HEK293 (cell line): ENCODE measurements at regions not wholly inside any gene's neighbourhood (a gene's known extent, or its start where the extent isn't known, plus 50 kb on each side); places are given as distances from the start of the nearest gene placed in this dataset.

Source experiments
- CTCF ChIA-PET: fragments of 350-600 bp; formaldehyde crosslinking; extraction: SDS; loops from one replicate; lab custom pipeline; 2021; ENCODE audit warnings: antibody characterized with exemption; lab: Yijun Ruan, JAX
- POLR2A ChIA-PET: fragments of 300-600 bp; formaldehyde crosslinking; extraction: SDS; loops from one replicate; lab custom pipeline; 2020; ENCODE audit warnings: antibody characterized with exemption, inconsistent platforms; lab: Yijun Ruan, JAX
- H3K27ac ChIP-seq: fragments of 200-500 bp; sonication (Bioruptor generic); 2 replicates; pipeline ENCODE4 v1.5.1; 2014; ENCODE audit warnings: low read depth, low read length, control low read depth, inconsistent platforms; ENCODE audit errors: extremely low read depth
- H3K36me3 ChIP-seq, 2 experiments: fragments of 200-500 bp in 1 of 2; sonication (Bioruptor generic) in 1 of 2; 1 replicate in 1 of 2; 2 replicates in 1 of 2; pipeline ENCODE4 v1.5.1; 2014 to 2017; ENCODE audit warnings: inconsistent platforms in 2 of 2, low read length in 2 of 2; ENCODE audit not compliant: control insufficient read depth in 2 of 2, insufficient read depth in 1 of 2
- H3K4me1 ChIP-seq: fragments of 200-500 bp; sonication (Bioruptor generic); 2 replicates; pipeline ENCODE4 v1.5.1; 2014; ENCODE audit warnings: mild to moderate bottlenecking, low read length, inconsistent platforms; ENCODE audit not compliant: control insufficient read depth, insufficient read depth
- H3K4me3 ChIP-seq: 2 replicates; pipeline ENCODE4 v1.5.1; 2011; ENCODE audit warnings: low read depth, mild to moderate bottlenecking, control low read depth, low read length, moderate library complexity
- H3K9me3 ChIP-seq: fragments of 200-500 bp; sonication (Bioruptor generic); 2 replicates; pipeline ENCODE4 v1.5.1; 2014; ENCODE audit warnings: low read depth, low read length, inconsistent platforms; ENCODE audit not compliant: control insufficient read depth, insufficient read depth
- IKZF3 ChIP-seq: fragments of 450-650 bp; IDR thresholded peaks from 2 replicates; pipeline ENCODE4 v1.5.0; 2018; ENCODE audit warnings: missing biosample characterization, mild to moderate bottlenecking, missing genetic modification characterization, moderate library complexity
- KLF1 ChIP-seq: fragments of 450-650 bp; formaldehyde crosslinking; IDR thresholded peaks from 2 replicates; pipeline ENCODE4 v1.5.1; 2016; ENCODE audit warnings: missing biosample characterization, missing genetic modification characterization
- ZBTB21 ChIP-seq: fragments of 450-650 bp; formaldehyde crosslinking; IDR thresholded peaks from 2 replicates; pipeline ENCODE4 v1.5.1; 2017; ENCODE audit warnings: missing biosample characterization, missing genetic modification characterization
- ZIC2 ChIP-seq: fragments of 450-650 bp; formaldehyde crosslinking; IDR thresholded peaks from 2 replicates; pipeline ENCODE4 v1.5.1; 2016; ENCODE audit warnings: missing biosample characterization, missing genetic modification characterization
- ZNF155 ChIP-seq: fragments of 450-650 bp; formaldehyde crosslinking; IDR thresholded peaks from 2 replicates; pipeline ENCODE4 v1.5.1; 2016; ENCODE audit warnings: missing biosample characterization, missing genetic modification characterization
- ZNF16 ChIP-seq: fragments of 450-650 bp; formaldehyde crosslinking; IDR thresholded peaks from 2 replicates; pipeline ENCODE4 v1.5.1; 2016; ENCODE audit warnings: low read depth, missing biosample characterization, missing genetic modification characterization
- ZNF175 ChIP-seq: fragments of 450-650 bp; formaldehyde crosslinking; IDR thresholded peaks from 2 replicates; pipeline ENCODE4 v1.5.1; 2016; ENCODE audit warnings: missing biosample characterization, missing genetic modification characterization
- ZNF24 ChIP-seq: fragments of 450-650 bp; formaldehyde crosslinking; IDR thresholded peaks from 2 replicates; pipeline ENCODE4 v1.5.1; 2016; ENCODE audit warnings: missing biosample characterization, missing genetic modification characterization
- ZNF596 ChIP-seq: fragments of 450-650 bp; IDR thresholded peaks from 2 replicates; pipeline ENCODE4 v1.5.0; 2018; ENCODE audit warnings: missing biosample characterization, mild to moderate bottlenecking, missing genetic modification characterization, moderate library complexity
- ZNF624 ChIP-seq: fragments of 450-650 bp; formaldehyde crosslinking; IDR thresholded peaks from 2 replicates; pipeline ENCODE4 v1.5.1; 2017; ENCODE audit warnings: missing biosample characterization, missing genetic modification characterization
- ZNF626 ChIP-seq: fragments of 450-650 bp; sonication (Bioruptor Pico); formaldehyde crosslinking; IDR thresholded peaks from 2 replicates; pipeline ENCODE4 v1.5.1; 2018; ENCODE audit warnings: missing biosample characterization, missing genetic modification characterization, inconsistent platforms
- ZNF629 ChIP-seq: fragments of 450-650 bp; formaldehyde crosslinking; IDR thresholded peaks from 2 replicates; pipeline ENCODE4 v1.5.1; 2017; ENCODE audit warnings: missing biosample characterization, missing genetic modification characterization
- ZNF660 ChIP-seq: fragments of 450-650 bp; IDR thresholded peaks from 2 replicates; pipeline ENCODE4 v1.5.1; 2018; ENCODE audit warnings: missing biosample characterization, mild to moderate bottlenecking, missing genetic modification characterization
- ZNF792 ChIP-seq: fragments of 450-650 bp; formaldehyde crosslinking; IDR thresholded peaks from 2 replicates; pipeline ENCODE4 v1.5.1; 2016; ENCODE audit warnings: missing biosample characterization, missing genetic modification characterization
- ZSCAN23 ChIP-seq: fragments of 450-650 bp; formaldehyde crosslinking; IDR thresholded peaks from 2 replicates; pipeline ENCODE4 v1.5.1; 2016; ENCODE audit warnings: missing biosample characterization, missing genetic modification characterization
- ZXDB ChIP-seq: fragments of 450-650 bp; formaldehyde crosslinking; IDR thresholded peaks from 2 replicates; pipeline ENCODE4 v1.5.1; 2016; ENCODE audit warnings: missing biosample characterization, missing genetic modification characterization
- TF ChIP-seq, protein P1 (sequence below): fragments of 450-650 bp; formaldehyde crosslinking; conservative IDR thresholded peaks from 2 replicates; pipeline ENCODE4 v1.5.1; 2016; ENCODE audit warnings: low read depth, missing biosample characterization, missing genetic modification characterization
- TF ChIP-seq, protein P2 (sequence below): fragments of 450-650 bp; formaldehyde crosslinking; IDR thresholded peaks from 2 replicates; pipeline ENCODE4 v1.5.1; 2016; ENCODE audit warnings: missing biosample characterization, missing genetic modification characterization
- TF ChIP-seq, protein P3 (sequence below): fragments of 450-650 bp; formaldehyde crosslinking; IDR thresholded peaks from 2 replicates; pipeline ENCODE4 v1.5.1; 2016; ENCODE audit warnings: missing biosample characterization, missing genetic modification characterization

DNA sequence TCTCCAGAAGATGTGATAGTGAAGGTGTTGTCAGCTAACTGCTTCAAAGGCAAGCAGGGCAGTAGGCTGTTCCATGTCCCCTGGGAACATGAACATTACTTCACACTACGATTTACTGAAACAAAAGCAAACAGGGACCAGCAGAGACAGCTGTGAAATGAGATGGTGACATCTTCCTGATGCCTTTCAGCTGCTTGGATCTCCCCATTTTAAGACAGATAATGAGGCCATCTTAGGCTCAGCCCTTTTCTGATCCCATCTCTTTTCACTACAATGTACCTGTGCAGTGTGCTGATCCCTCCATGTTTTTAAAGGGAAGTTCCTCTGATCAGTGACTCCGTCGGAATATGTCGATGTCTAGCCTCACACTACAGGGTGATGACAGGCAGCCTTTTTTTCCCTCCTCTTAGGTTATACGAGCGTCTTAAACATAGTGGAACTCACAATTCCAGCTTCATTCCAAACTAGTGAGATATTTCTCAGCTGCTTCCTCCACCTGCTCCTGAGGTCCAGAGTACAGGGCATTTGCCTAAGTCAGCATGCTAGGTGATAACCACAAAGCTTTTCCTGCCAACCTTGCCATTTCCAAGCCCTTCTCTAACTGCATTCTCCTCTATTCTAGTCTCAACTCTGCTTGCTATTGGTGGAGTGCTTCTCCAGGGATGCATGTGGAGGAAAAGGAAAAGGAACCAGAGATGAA lies 87.6 kb upstream of the EGLN3 start:
- no peaks in the 10 kb centered on the region for H3K36me3 ChIP-seq
- ChIA-PET CTCF (no interaction called here), POLR2A (no interaction called here)
- TF ChIP-seq, protein P1, sequence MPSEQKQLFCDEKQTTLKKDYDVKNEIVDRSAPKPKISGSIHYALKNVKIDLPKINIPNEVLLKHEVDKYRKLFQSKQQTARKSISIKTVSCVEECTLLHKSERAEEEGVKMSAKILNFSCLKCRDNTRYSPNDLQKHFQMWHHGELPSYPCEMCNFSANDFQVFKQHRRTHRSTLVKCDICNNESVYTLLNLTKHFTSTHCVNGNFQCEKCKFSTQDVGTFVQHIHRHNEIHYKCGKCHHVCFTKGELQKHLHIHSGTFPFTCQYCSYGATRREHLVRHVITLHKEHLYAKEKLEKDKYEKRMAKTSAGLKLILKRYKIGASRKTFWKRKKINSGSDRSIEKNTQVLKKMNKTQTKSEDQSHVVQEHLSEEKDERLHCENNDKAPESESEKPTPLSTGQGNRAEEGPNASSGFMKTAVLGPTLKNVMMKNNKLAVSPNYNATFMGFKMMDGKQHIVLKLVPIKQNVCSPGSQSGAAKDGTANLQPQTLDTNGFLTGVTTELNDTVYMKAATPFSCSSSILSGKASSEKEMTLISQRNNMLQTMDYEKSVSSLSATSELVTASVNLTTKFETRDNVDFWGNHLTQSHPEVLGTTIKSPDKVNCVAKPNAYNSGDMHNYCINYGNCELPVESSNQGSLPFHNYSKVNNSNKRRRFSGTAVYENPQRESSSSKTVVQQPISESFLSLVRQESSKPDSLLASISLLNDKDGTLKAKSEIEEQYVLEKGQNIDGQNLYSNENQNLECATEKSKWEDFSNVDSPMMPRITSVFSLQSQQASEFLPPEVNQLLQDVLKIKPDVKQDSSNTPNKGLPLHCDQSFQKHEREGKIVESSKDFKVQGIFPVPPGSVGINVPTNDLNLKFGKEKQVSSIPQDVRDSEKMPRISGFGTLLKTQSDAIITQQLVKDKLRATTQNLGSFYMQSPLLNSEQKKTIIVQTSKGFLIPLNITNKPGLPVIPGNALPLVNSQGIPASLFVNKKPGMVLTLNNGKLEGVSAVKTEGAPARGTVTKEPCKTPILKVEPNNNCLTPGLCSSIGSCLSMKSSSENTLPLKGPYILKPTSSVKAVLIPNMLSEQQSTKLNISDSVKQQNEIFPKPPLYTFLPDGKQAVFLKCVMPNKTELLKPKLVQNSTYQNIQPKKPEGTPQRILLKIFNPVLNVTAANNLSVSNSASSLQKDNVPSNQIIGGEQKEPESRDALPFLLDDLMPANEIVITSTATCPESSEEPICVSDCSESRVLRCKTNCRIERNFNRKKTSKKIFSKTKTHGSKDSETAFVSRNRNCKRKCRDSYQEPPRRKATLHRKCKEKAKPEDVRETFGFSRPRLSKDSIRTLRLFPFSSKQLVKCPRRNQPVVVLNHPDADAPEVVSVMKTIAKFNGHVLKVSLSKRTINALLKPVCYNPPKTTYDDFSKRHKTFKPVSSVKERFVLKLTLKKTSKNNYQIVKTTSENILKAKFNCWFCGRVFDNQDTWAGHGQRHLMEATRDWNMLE (tag by site-specific recombination) = no peak
- TF ChIP-seq ZNF175 (tag by site-specific recombination) = no peak
- TF ChIP-seq, protein P2, sequence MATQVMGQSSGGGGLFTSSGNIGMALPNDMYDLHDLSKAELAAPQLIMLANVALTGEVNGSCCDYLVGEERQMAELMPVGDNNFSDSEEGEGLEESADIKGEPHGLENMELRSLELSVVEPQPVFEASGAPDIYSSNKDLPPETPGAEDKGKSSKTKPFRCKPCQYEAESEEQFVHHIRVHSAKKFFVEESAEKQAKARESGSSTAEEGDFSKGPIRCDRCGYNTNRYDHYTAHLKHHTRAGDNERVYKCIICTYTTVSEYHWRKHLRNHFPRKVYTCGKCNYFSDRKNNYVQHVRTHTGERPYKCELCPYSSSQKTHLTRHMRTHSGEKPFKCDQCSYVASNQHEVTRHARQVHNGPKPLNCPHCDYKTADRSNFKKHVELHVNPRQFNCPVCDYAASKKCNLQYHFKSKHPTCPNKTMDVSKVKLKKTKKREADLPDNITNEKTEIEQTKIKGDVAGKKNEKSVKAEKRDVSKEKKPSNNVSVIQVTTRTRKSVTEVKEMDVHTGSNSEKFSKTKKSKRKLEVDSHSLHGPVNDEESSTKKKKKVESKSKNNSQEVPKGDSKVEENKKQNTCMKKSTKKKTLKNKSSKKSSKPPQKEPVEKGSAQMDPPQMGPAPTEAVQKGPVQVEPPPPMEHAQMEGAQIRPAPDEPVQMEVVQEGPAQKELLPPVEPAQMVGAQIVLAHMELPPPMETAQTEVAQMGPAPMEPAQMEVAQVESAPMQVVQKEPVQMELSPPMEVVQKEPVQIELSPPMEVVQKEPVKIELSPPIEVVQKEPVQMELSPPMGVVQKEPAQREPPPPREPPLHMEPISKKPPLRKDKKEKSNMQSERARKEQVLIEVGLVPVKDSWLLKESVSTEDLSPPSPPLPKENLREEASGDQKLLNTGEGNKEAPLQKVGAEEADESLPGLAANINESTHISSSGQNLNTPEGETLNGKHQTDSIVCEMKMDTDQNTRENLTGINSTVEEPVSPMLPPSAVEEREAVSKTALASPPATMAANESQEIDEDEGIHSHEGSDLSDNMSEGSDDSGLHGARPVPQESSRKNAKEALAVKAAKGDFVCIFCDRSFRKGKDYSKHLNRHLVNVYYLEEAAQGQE (tag by site-specific recombination) = no peak
- no peak for TF ChIP-seq ZSCAN23 (tag by site-specific recombination)
- TF ChIP-seq ZIC2 (tag by site-specific recombination) = no peak
- no peak for TF ChIP-seq ZNF24 (tag by site-specific recombination)
- TF ChIP-seq ZNF596 = no peak
- no peak for TF ChIP-seq ZNF660 (tag by site-specific recombination)
- TF ChIP-seq KLF1 (tag by site-specific recombination) = no peak
- no peak for TF ChIP-seq ZNF155
- TF ChIP-seq, protein P3, sequence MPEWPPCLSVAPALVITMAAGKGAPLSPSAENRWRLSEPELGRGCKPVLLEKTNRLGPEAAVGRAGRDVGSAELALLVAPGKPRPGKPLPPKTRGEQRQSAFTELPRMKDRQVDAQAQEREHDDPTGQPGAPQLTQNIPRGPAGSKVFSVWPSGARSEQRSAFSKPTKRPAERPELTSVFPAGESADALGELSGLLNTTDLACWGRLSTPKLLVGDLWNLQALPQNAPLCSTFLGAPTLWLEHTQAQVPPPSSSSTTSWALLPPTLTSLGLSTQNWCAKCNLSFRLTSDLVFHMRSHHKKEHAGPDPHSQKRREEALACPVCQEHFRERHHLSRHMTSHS (tag by site-specific recombination) = no peak
- no peak for TF ChIP-seq ZNF629 (tag by site-specific recombination)
- no peak for TF ChIP-seq ZBTB21 (tag by site-specific recombination)
- no peak for TF ChIP-seq IKZF3 (tag by site-specific recombination)
- TF ChIP-seq ZXDB (tag by site-specific recombination) = no peak
- no peak for TF ChIP-seq ZNF792 (tag by site-specific recombination)
- TF ChIP-seq ZNF626 (tag by site-specific recombination) = no peak
- no peak for TF ChIP-seq ZNF624 (tag by site-specific recombination)
- TF ChIP-seq ZNF16 (tag by site-specific recombination) = no peak
- H3K4me1 ChIP-seq = no peaks in the 10 kb centered on the region
- H3K4me3 ChIP-seq = no peak overlapping the region
- no peak overlapping the region for H3K27ac ChIP-seq
- no peaks in the 10 kb centered on the region for H3K9me3 ChIP-seq
